Pons (tissue), 1 donor: ENCODE measurements at regions not wholly inside any gene's neighbourhood (a gene's known extent, or its start where the extent isn't known, plus 50 kb on each side); places are given as distances from the start of the nearest gene placed in this dataset.

Source experiments
- DNase-seq: peaks from one replicate; pipeline ENCODE4 v3.0.0-alpha.2; 2016; ENCODE audit warnings: low spot score

GRCh38 chr11:133695387-133695786 lies 149.9 kb downstream of the SPATA19 start:
- no peak for DNase-seq

GRCh38 chr11:133694701-133695100 lies 150.6 kb downstream of the SPATA19 start:
- no peak for DNase-seq

DNA sequence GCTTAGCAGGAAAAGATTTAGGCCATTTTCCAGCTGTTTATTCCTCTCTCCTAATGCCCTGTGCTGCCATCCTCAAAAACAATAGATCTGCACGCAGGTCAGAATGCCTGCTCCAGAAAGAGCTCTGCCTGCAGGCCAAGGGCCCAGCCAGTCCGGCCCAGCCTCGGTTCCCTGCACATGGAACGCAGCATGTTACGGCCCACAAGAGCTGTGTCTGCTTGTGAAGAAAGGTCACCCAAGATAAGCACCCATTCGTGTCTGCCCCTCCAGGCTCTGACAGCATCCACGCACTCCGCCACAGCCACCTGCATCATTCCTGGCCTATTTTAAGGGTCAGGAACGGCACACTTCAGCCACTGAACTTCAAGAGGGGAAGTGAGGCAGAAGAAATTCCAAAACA lies 152.2 kb downstream of the SPATA19 start:
- DNase-seq: no peak

DNA sequence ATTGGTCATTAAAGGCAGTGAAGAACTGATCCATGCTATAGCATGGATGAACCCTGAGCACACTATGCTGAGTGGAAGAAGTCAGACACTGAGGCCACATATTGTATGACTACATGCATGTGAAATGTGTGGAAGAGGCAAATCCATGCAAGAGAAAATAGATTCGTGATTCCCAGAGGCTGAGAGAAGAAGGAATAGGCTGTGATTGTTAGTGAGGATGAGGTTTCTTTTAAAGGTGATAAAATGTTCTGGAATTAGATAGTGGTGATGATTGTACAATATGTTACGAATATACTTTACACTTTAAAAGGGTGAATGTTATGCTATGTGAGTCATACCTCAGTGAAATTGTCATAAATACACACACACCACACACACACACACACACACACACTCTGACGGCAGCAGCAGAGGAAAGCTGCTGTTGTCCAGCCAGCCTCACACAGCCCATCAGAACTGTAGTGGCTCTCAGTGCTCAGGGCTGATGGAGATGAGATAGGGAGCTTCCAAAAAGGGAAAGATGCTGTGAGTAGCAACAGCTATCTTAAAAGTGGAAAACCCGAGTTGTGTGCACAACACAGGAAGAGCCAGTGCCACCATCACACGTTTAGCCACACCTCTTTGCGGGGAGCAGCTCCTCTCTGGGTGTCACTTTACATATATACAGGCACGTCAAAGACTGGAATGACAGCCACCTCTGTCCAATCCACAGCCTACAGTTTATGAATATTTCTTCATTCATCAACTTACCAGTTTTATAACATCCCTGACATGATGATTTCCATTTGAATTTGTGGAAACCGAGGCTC lies 153.0 kb downstream of the SPATA19 start:
- no peak for DNase-seq

DNA sequence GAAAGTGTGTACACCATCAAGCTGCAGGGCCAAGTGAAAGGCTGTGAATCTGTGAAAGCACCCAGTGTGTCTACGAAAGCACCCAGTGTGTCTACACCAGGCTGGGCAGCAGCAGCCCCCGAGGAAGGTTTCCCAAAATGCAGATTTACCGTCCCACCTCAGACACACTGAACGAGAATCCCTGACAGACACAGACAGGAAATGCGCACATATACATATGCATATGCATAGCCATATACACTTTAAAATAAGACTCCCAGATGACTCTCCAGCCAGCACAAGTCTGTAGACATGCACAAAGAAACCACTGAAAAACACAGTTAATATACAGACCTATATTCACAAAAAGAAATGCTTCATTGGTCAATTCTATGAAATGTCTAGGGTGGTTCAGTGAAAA lies 155.5 kb upstream of the OPCML start:
- DNase-seq: no peak

DNA sequence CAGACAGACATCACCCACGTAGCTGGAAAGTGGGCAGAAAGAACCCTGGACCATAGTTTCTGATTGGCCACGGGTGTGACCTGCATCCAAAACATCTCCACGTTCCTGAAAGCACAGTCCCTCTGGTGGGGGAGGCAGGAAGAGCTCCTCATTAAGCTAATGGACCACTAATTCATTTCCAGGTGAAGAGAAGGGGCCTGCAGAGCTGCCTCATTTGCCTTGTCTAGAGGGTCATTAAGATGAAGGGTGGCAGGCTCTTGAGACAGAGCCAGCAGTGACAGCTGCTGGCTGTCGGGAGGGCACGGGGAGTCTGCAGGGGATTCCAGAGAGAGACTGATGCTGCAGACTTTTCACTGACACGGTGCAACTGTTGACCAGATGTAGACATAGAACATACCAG lies 149.6 kb upstream of the OPCML start:
- no peak for DNase-seq

- DNase-seq: no peak
Measured at GRCh38 chr11:133679896-133680295, 147.6 kb upstream of the OPCML start.

DNA sequence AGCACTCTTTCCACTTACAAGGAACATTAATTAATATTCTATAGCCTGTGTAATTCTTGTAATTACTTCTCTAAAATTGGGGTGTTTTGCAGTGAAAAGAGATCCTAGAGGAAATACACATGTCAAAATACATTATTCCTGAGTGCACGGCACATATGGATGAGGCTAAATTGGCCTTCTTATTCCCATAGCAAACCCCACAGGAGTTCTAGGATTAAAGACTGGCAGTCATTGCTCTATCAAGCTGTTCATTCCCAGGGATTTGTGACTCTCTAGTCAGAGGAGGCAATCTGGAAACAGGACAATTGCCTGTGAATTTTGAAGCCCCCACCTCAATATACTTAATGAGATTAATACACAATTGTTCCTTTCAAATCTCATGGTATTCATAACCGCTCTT lies 145.9 kb upstream of the OPCML start:
- DNase-seq: no peak

GRCh38 chr11:133677387-133677786 lies 145.1 kb upstream of the OPCML start:
- DNase-seq: no peak

DNA sequence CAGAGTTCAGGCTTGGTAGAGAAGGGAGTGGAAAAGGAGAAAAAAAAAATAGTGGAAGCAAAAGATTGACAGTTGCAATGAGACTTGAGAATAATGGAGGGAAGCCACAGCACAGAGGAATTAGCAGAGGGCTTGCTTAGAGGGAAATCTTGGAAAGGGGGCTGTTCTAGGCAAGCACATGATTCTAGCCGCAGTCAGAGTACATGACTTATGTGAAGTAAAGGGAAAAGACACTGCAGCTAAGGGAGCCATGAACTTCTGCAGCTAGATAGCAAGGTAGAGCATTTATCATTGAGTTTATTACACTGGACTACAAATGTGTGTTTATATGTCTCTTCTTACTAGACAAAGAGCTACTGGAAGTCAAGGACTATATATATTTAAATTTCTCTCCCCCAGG lies 144.0 kb upstream of the OPCML start:
- DNase-seq: no peak

- no peak for DNase-seq
Measured at GRCh38 chr11:133669371-133670053, 137.2 kb upstream of the OPCML start.

DNA sequence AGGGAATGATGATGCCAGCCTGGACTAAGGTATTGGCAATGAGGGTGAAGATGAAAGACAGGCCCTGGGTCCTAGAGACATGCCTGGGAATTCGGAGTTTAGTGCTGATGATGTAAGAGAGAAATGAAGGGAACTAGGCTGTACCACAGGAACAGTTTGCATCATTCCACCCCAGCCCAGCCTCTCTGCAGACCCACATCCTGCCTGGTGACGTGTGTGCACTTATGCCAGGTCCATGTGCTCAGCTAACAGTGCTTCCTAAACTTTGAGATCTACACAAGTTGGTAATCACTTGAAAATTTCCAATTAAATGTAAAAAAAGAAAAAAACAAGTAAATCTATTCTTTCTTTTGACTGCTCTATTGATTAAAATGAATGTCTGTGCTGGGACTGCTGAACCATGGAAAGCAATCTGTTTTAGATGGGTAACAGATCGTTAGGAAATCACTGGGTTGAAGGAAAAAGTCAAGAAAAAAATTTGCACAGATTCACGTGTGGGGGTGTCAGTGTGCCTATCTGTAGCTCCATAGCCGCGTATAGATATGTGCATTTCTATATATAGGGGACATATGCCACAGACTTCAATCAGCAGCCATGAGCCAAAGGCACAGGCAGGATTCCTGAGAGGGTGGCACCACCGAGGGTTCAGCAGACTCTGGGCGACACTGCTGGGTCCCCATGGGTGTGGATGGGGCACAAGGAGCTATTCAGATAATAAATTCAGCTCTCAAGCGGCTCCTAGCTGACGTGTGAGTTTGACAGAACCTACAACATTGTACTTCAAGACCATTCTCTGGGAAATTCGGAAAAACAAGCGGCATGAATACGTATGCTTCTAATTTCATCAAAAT lies 131.1 kb upstream of the OPCML start:
- DNase-seq: no peak

DNA sequence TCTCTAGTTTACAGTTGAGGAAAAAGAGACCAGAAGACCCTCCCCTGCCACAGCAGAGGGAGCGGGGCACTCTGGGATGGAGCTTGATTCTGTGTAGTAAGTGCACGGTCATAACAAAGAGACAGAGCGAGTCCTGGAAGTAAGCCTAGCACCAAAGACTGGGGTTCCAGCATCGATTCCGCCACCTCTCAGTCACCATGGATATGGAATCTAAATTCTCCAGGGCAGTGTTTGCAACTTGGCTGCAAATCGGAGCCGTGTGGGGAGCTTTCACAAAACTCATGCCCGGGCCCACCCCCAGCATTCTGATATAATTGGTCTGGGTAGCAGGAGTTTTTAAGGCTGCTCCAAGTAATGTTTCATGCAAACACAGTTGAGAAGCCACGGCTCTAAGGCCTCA lies 129.5 kb upstream of the OPCML start:
- no peak for DNase-seq

GRCh38 chr11:133660202-133660568 lies 127.9 kb upstream of the OPCML start:
- DNase-seq: no peak

GRCh38 chr11:133659538-133660201 lies 127.4 kb upstream of the OPCML start:
- no peak for DNase-seq

DNA sequence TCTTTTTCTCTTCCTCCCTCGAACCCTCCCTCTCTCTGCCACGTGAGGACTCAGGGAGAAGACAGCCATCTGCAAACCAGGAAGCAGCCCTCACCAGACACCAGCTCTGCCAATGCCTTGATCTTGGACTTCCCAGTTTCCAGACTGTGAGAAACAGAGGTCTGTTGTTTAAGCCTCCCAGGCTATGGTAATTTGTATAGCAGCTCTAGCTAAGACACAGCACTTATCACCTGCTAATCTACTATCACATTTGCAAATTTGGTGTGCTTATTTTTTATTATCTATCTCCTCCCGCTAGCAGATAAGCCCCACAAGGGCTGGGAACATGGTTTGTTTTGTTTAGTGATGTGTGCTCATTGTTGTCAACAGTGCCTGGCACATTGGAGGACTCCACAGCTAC lies 124.8 kb upstream of the OPCML start:
- no peak for DNase-seq

DNA sequence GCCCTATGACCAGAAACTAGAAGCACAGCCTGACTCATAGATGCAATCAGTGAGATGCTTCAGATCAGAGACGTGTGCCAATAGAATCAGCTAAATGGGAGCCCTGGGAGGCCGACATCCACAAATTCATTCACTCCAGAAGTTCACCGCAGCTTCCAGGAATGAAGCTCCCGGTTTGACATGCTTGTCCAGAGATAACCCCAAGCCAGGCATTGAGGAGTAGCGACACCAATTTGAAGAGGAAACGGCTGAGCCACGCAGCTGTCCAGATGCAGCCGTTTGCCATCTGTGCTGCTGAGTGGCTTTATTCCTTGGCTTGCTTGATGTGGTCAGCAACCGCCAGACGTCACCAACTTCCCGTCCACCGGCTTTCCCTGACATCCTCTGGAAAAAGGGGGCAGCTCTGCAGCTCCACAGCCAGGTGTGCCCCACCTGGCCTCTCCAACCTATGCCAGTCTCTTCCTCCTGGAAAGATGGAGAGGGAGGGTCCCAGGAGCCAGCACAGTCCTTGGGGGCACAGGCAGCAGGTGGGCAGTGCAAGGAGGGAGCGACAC lies 123.9 kb upstream of the OPCML start:
- no peak for DNase-seq

GRCh38 chr11:133654630-133655212 lies 122.4 kb upstream of the OPCML start:
- no peak for DNase-seq

DNA sequence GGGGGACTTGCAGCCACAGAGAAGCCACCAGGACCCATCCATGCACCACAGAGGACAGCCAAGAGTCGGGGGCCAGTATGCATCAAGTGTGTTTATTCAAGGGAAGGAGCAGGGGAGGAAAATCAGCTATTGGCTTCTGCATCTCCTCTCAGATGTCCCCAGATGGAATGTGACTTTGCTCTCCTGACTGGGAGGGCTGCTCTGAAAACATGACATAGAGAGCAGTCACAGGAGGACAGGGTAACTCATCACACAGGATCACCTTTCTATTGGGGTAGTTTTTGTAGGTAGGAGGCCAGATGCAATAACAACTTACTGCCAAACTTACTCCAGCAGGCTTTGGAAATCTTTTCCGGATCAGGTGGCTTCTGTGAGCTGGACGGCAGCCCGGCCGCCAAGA lies 121.0 kb upstream of the OPCML start:
- DNase-seq: no peak

- DNase-seq: no peak
Measured at GRCh38 chr11:133650082-133650481, 117.8 kb upstream of the OPCML start.

GRCh38 chr11:133649040-133649439 lies 116.7 kb upstream of the OPCML start:
- no peak for DNase-seq

DNA sequence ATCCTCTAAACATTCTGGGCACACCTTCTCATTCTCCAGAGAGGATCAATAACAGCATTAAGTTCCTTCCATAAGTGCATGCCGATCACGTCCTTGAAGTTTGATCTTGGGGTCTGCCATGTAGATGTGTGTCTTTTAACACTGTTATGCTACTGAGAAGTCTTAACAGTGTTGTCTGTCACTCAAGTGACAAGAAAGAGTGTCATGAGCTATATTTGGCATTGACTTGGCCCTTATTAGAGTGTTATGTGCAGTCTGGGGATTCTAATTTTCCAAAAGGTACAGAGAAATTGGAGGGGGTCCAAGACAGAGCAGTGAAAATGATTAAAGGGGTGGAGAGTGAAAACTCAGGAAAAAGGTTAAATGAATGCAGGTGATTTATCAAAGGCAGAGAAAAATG lies 107.1 kb upstream of the OPCML start:
- no peak for DNase-seq
